NB4 (cell line): ENCODE measurements at regions not wholly inside any gene's neighbourhood (a gene's known extent, or its start where the extent isn't known, plus 50 kb on each side); places are given as distances from the start of the nearest gene placed in this dataset.

Experiments used
- DNase-seq: peaks from one replicate; pipeline ENCODE4 v3.0.0; 2010; ENCODE audit warnings: low read depth
- H3K4me3 ChIP-seq: one replicate; pipeline ENCODE4 v1.5.1; 2011; ENCODE audit warnings: mild to moderate bottlenecking, low read depth, low read length, moderate library complexity
- MYC ChIP-seq: IDR thresholded peaks from 2 replicates; pipeline ENCODE4 v1.6.1; 2011; ENCODE audit warnings: low read depth, low read length
- POLR2A ChIP-seq: IDR thresholded peaks from 2 replicates; pipeline ENCODE4 v1.6.1; 2011; ENCODE audit warnings: mild to moderate bottlenecking; ENCODE audit not compliant: insufficient read length; ENCODE audit errors: extremely low read depth
- TF ChIP-seq, protein P1 (sequence below): IDR thresholded peaks from one replicate; pipeline ENCODE4 v1.5.1; 2012; ENCODE audit warnings: low read depth, low read length
- TF ChIP-seq, protein P2 (sequence below): IDR thresholded peaks from 2 replicates; pipeline ENCODE4 v1.6.1; 2011; ENCODE audit warnings: low read depth, low read length

DNA sequence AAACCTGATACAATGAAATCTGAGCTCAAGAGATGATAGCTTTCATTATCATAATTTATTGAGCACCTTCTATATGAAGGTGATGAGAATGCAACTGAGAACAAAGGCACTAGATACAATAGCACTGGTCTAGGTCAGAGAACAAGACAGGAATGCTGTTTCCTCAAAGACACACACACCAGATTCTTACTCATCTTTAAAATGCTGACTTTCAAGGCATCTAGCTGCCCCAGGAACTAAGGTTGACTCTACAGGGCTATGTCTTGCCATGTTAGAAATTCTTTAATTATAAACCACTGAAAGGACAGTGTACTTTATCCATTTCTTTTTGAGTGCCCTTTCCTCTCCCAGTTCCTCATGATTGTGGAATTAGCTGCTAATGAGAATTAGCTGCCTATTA is 195.4 kb upstream of the RMST start:
- no peak overlapping the region for H3K4me3 ChIP-seq
- no peak for DNase-seq
- TF ChIP-seq MYC, result no peak
- TF ChIP-seq, protein P1, sequence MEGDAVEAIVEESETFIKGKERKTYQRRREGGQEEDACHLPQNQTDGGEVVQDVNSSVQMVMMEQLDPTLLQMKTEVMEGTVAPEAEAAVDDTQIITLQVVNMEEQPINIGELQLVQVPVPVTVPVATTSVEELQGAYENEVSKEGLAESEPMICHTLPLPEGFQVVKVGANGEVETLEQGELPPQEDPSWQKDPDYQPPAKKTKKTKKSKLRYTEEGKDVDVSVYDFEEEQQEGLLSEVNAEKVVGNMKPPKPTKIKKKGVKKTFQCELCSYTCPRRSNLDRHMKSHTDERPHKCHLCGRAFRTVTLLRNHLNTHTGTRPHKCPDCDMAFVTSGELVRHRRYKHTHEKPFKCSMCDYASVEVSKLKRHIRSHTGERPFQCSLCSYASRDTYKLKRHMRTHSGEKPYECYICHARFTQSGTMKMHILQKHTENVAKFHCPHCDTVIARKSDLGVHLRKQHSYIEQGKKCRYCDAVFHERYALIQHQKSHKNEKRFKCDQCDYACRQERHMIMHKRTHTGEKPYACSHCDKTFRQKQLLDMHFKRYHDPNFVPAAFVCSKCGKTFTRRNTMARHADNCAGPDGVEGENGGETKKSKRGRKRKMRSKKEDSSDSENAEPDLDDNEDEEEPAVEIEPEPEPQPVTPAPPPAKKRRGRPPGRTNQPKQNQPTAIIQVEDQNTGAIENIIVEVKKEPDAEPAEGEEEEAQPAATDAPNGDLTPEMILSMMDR, result no peak
- no peak for TF ChIP-seq POLR2A
- TF ChIP-seq, protein P2, sequence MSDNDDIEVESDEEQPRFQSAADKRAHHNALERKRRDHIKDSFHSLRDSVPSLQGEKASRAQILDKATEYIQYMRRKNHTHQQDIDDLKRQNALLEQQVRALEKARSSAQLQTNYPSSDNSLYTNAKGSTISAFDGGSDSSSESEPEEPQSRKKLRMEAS, result no peak

- DNase-seq, result no peak
- TF ChIP-seq MYC, result no peak
- TF ChIP-seq, protein P1, result no peak
- no peak for TF ChIP-seq POLR2A
- TF ChIP-seq, protein P2, result no peak
- H3K4me3 ChIP-seq, result no peak overlapping the region
Observed at GRCh38 chr12:97267594-97268202, 194.9 kb upstream of the RMST start.

- DNase-seq, result no peak
- TF ChIP-seq, protein P2, result no peak
- TF ChIP-seq MYC, result no peak
- TF ChIP-seq, protein P1, result no peak
- TF ChIP-seq POLR2A, result no peak
- H3K4me3 ChIP-seq, result no peak overlapping the region
Observed at GRCh38 chr12:97272471-97272870, 190.1 kb upstream of the RMST start.

GRCh38 chr12:97274386-97274785 is 188.2 kb upstream of the RMST start:
- TF ChIP-seq, protein P2, result no peak
- no peak for TF ChIP-seq POLR2A
- no peak for TF ChIP-seq MYC
- TF ChIP-seq, protein P1, result no peak

GRCh38 chr12:97275256-97275655 is 187.3 kb upstream of the RMST start:
- DNase-seq, result no peak
- TF ChIP-seq POLR2A (no peak), MYC (no peak)
- TF ChIP-seq, protein P1, result no peak
- TF ChIP-seq, protein P2, result no peak
- no peak overlapping the region for H3K4me3 ChIP-seq

More at GRCh38 chr12:97274386-97274785, 188.2 kb upstream of the RMST start:
- H3K4me3 ChIP-seq, result no peak overlapping the region
- DNase-seq, result no peak
